Neural cell (in vitro differentiated cells): ENCODE measurements at regions not wholly inside any gene's neighbourhood (a gene's known extent, or its start where the extent isn't known, plus 50 kb on each side); places are given as distances from the start of the nearest gene placed in this dataset.

Experiments
- EZH2 ChIP-seq: fragments of 200-600, 300-800 bp; shearing (Covaris generic), sonication (generic); IDR thresholded peaks from 2 replicates; pipeline ENCODE4 v1.6.1; 2014; ENCODE audit warnings: antibody characterized with exemption, low read length, borderline replicate concordance, mild to moderate bottlenecking; ENCODE audit not compliant: insufficient read depth, poor library complexity, severe bottlenecking
- MXI1 ChIP-seq: fragments of 450-650 bp; conservative IDR thresholded peaks from 2 replicates; pipeline ENCODE4 v1.6.1; 2014; ENCODE audit warnings: antibody characterized with exemption, mild to moderate bottlenecking; ENCODE audit not compliant: poor library complexity, severe bottlenecking
- RAD21 ChIP-seq: fragments of 450-650 bp; conservative IDR thresholded peaks from 2 replicates; pipeline ENCODE4 v1.6.1; 2014; ENCODE audit warnings: antibody characterized with exemption, mild to moderate bottlenecking, moderate library complexity
- TAF1 ChIP-seq: IDR thresholded peaks from 2 replicates; pipeline ENCODE4 v1.6.1; 2012; ENCODE audit warnings: low read depth
- TF ChIP-seq, protein P1 (sequence below): fragments of 450-650 bp; IDR thresholded peaks from 2 replicates; pipeline ENCODE4 v1.5.1; 2014; ENCODE audit warnings: antibody characterized with exemption, mild to moderate bottlenecking, moderate library complexity; ENCODE audit not compliant: poor library complexity, severe bottlenecking
- TF ChIP-seq, protein P2 (sequence below): IDR thresholded peaks from 2 replicates; pipeline ENCODE4 v1.6.1; 2012; ENCODE audit warnings: borderline replicate concordance

DNA sequence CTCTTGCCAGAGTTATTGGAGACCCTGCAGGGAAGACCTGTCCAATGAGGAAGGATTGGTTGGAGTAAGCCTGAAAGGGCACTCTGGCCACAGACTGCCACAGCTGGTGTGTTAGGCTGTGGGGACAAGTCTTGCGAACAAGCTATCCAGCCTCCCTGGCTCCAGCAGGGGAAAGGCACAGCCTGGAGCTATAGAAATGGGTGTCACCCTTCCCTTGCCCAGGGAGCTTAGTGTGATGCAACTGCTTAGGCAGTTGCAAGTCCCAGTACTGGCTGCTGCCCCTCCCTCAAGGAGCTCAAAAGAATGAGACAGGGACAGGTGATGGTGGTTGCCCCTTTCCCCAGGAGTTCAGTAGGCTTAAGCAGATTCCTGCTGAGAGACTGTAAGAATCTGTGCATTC lies 165.7 kb upstream of the CT83 start:
- TF ChIP-seq, protein P1, sequence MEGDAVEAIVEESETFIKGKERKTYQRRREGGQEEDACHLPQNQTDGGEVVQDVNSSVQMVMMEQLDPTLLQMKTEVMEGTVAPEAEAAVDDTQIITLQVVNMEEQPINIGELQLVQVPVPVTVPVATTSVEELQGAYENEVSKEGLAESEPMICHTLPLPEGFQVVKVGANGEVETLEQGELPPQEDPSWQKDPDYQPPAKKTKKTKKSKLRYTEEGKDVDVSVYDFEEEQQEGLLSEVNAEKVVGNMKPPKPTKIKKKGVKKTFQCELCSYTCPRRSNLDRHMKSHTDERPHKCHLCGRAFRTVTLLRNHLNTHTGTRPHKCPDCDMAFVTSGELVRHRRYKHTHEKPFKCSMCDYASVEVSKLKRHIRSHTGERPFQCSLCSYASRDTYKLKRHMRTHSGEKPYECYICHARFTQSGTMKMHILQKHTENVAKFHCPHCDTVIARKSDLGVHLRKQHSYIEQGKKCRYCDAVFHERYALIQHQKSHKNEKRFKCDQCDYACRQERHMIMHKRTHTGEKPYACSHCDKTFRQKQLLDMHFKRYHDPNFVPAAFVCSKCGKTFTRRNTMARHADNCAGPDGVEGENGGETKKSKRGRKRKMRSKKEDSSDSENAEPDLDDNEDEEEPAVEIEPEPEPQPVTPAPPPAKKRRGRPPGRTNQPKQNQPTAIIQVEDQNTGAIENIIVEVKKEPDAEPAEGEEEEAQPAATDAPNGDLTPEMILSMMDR: no peak
- TF ChIP-seq RAD21 (no peak), MXI1 (no peak), TAF1 (no peak), EZH2 (no peak)
- TF ChIP-seq, protein P2, sequence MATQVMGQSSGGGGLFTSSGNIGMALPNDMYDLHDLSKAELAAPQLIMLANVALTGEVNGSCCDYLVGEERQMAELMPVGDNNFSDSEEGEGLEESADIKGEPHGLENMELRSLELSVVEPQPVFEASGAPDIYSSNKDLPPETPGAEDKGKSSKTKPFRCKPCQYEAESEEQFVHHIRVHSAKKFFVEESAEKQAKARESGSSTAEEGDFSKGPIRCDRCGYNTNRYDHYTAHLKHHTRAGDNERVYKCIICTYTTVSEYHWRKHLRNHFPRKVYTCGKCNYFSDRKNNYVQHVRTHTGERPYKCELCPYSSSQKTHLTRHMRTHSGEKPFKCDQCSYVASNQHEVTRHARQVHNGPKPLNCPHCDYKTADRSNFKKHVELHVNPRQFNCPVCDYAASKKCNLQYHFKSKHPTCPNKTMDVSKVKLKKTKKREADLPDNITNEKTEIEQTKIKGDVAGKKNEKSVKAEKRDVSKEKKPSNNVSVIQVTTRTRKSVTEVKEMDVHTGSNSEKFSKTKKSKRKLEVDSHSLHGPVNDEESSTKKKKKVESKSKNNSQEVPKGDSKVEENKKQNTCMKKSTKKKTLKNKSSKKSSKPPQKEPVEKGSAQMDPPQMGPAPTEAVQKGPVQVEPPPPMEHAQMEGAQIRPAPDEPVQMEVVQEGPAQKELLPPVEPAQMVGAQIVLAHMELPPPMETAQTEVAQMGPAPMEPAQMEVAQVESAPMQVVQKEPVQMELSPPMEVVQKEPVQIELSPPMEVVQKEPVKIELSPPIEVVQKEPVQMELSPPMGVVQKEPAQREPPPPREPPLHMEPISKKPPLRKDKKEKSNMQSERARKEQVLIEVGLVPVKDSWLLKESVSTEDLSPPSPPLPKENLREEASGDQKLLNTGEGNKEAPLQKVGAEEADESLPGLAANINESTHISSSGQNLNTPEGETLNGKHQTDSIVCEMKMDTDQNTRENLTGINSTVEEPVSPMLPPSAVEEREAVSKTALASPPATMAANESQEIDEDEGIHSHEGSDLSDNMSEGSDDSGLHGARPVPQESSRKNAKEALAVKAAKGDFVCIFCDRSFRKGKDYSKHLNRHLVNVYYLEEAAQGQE: no peak
